B cell (primary cell): ENCODE measurements at regions not wholly inside any gene's neighbourhood (a gene's known extent, or its start where the extent isn't known, plus 50 kb on each side); places are given as distances from the start of the nearest gene placed in this dataset.

Experiments
- ATAC-seq: fragments of 200-7000 bp; cut with Tn5 transposase; one replicate; pipeline ENCODE4 v1.10.0; 2021; ENCODE audit warnings: low read depth, mild to moderate bottlenecking, moderate number of reproducible peaks, moderate library complexity
- CTCF ChIA-PET: fragments of 350-600 bp; sonication (Branson Sonifier 250); formaldehyde crosslinking; loops from one replicate; lab custom pipeline; 2021; ENCODE audit warnings: antibody characterized with exemption, inconsistent platforms; lab: Charles Lee
- POLR2A ChIA-PET: fragments of 350-600 bp; sonication (Branson Sonifier 250); formaldehyde crosslinking; loops from one replicate; lab custom pipeline; 2021; ENCODE audit warnings: antibody characterized with exemption; lab: Charles Lee
- DNase-seq: peaks from one replicate; pipeline ENCODE4 v3.0.0; 2013
- H2AFZ ChIP-seq: 2 replicates; pipeline ENCODE4 v1.6.1; 2012; ENCODE audit warnings: mild to moderate bottlenecking, low read depth, low read length; ENCODE audit not compliant: insufficient read depth, poor library complexity, severe bottlenecking
- H3K27ac ChIP-seq, 2 donors: 1 replicate in 1 of 2; 2 replicates in 1 of 2; pipeline ENCODE4 v1.5.1; 2012 to 2013; ENCODE audit warnings: low read length in 2 of 2, mild to moderate bottlenecking in 2 of 2, moderate library complexity in 1 of 2
- H3K27me3 ChIP-seq, 4 experiments: fragments of 200-600 bp in 1 of 4; sonication (generic) in 1 of 4; replicated peaks in 1 of 4; 1 replicate in 2 of 4; 2 replicates in 2 of 4; pipeline versions ENCODE4 v1.6.1 to v1.7.0; 2013 to 2016; ENCODE audit warnings: low read length in 3 of 4, mild to moderate bottlenecking in 2 of 4, mixed read lengths in 1 of 4, moderate library complexity in 1 of 4; ENCODE audit not compliant: insufficient read depth in 4 of 4, control insufficient read depth in 3 of 4; ENCODE audit errors: control extremely low read depth in 1 of 4
- H3K36me3 ChIP-seq, 2 experiments: replicated peaks in 1 of 2; 1 replicate in 1 of 2; 2 replicates in 1 of 2; pipeline versions ENCODE4 v1.6.1 to v1.7.1; 2013; ENCODE audit warnings: low read length in 1 of 2; ENCODE audit not compliant: insufficient read depth in 2 of 2, control insufficient read depth in 1 of 2; ENCODE audit errors: control extremely low read depth in 1 of 2, extremely low read depth in 1 of 2
- H3K4me1 ChIP-seq, 2 donors: fragments of 200-600 bp in 1 of 2; sonication (generic) in 1 of 2; 1 replicate in 1 of 2; 2 replicates in 1 of 2; pipeline versions ENCODE4 v1.5.1 to v1.6.1; 2013 to 2017; ENCODE audit warnings: low read length in 2 of 2; ENCODE audit not compliant: control insufficient read depth in 2 of 2, insufficient read depth in 2 of 2
- H3K4me2 ChIP-seq: replicated peaks from 2 replicates; pipeline ENCODE3; 2012; ENCODE audit warnings: mild to moderate bottlenecking, low read depth, low read length; ENCODE audit not compliant: poor library complexity, severe bottlenecking
- H3K4me3 ChIP-seq, 5 experiments: fragments of 200-600 bp in 1 of 5; sonication (generic) in 1 of 5; 1 replicate in 3 of 5; 2 replicates in 2 of 5; pipeline versions ENCODE4 v1.5.1 to v1.7.0; 2011 to 2016; ENCODE audit warnings: low read length in 4 of 5, mild to moderate bottlenecking in 4 of 5, low read depth in 2 of 5, control low read depth in 1 of 5, moderate library complexity in 1 of 5; ENCODE audit not compliant: insufficient read depth in 1 of 5; ENCODE audit errors: control extremely low read depth in 1 of 5, extremely low read depth in 1 of 5
- H3K79me2 ChIP-seq: fragments of 200-600 bp; sonication (generic); one replicate; pipeline ENCODE4 v1.6.0; 2016; ENCODE audit warnings: low read length; ENCODE audit not compliant: control insufficient read depth, insufficient read depth
- H3K9ac ChIP-seq: fragments of 200-600 bp; sonication (generic); 2 replicates; pipeline ENCODE4 v1.6.1; 2017; ENCODE audit warnings: mild to moderate bottlenecking, low read length, moderate library complexity
- H3K9me3 ChIP-seq, 3 donors: one replicate each; pipeline versions ENCODE4 v1.6.1 to v1.7.1; 2013; ENCODE audit warnings: low read length in 2 of 3; ENCODE audit not compliant: control insufficient read depth in 2 of 3, insufficient read depth in 1 of 3; ENCODE audit errors: control extremely low read depth in 1 of 3
- H4K20me1 ChIP-seq: 2 replicates; pipeline ENCODE4 v1.6.0; 2012; ENCODE audit warnings: mild to moderate bottlenecking, low read length; ENCODE audit not compliant: insufficient read depth, control insufficient read depth, poor library complexity, severe bottlenecking
- H3K27ac Mint-ChIP-seq: one replicate; pipeline ENCODE4 v1.8.0; 2021; ENCODE audit warnings: mixed read lengths
- H3K27me3 Mint-ChIP-seq: one replicate; pipeline ENCODE4 v1.8.0; 2021; ENCODE audit warnings: mixed read lengths
- H3K4me1 Mint-ChIP-seq: one replicate; pipeline ENCODE4 v1.8.0; 2021; ENCODE audit warnings: mixed read lengths
- H3K4me3 Mint-ChIP-seq: one replicate; pipeline ENCODE4 v1.8.0; 2021; ENCODE audit warnings: mixed read lengths
- H3K9me3 Mint-ChIP-seq: one replicate; pipeline ENCODE4 v1.8.0; 2022; ENCODE audit warnings: mixed read lengths; ENCODE audit not compliant: insufficient read depth
- EZH2 ChIP-seq: IDR thresholded peaks from 2 replicates; pipeline ENCODE4 v1.6.1; 2012; ENCODE audit warnings: borderline replicate concordance, low read depth, mild to moderate bottlenecking, moderate library complexity, low read length; ENCODE audit not compliant: insufficient read depth, poor library complexity, severe bottlenecking
- WGBS: methylation state at CpG from one replicate; pipeline ENCODE4 v1.1.5; 2013; ENCODE audit warnings: missing lambda C conversion rate; ENCODE audit not compliant: insufficient coverage; 5-methylcytosine and 5-hydroxymethylcytosine counted together
- intact Hi-C: fragments of 100-400 bp; cut with micrococcal nuclease; formaldehyde crosslinking; loops from one replicate; pipeline ENCODE4 v1.10.0; 2022
- TF ChIP-seq, protein P1 (sequence below): fragments of 200-600 bp; IDR thresholded peaks from one replicate; pipeline ENCODE4 v1.8.0; 2022; ENCODE audit warnings: antibody characterized with exemption, mild to moderate bottlenecking

- Mint-ChIP-seq H3K27ac (no peak overlapping the region), H3K9me3 (no peaks in the 10 kb centered on the region), H3K4me1 (no peaks in the 10 kb centered on the region), H3K4me3 (no peak overlapping the region), H3K27me3 (peaks cover 6% of the 10 kb centered on the region)
- CTCF ChIA-PET, result no interaction called here
- POLR2A ChIA-PET, result no interaction called here
- no peaks in the 10 kb centered on the region for H3K27me3 ChIP-seq
- no peaks in the 10 kb centered on the region for H4K20me1 ChIP-seq
- H3K27ac ChIP-seq, result no peak overlapping the region
- no peak for ATAC-seq
- H3K36me3 ChIP-seq, result no peaks in the 10 kb centered on the region
- H2AFZ ChIP-seq, result no peak overlapping the region
- H3K9ac ChIP-seq, result no peak overlapping the region
- WGBS, result no CpG with 5 or more reads among the region's 1 CpG
- no peaks in the 10 kb centered on the region for H3K4me1 ChIP-seq
- H3K4me3 ChIP-seq, result no peak overlapping the region
- H3K4me2 ChIP-seq, result no peak overlapping the region
- TF ChIP-seq EZH2, result no peak
- TF ChIP-seq, protein P1, sequence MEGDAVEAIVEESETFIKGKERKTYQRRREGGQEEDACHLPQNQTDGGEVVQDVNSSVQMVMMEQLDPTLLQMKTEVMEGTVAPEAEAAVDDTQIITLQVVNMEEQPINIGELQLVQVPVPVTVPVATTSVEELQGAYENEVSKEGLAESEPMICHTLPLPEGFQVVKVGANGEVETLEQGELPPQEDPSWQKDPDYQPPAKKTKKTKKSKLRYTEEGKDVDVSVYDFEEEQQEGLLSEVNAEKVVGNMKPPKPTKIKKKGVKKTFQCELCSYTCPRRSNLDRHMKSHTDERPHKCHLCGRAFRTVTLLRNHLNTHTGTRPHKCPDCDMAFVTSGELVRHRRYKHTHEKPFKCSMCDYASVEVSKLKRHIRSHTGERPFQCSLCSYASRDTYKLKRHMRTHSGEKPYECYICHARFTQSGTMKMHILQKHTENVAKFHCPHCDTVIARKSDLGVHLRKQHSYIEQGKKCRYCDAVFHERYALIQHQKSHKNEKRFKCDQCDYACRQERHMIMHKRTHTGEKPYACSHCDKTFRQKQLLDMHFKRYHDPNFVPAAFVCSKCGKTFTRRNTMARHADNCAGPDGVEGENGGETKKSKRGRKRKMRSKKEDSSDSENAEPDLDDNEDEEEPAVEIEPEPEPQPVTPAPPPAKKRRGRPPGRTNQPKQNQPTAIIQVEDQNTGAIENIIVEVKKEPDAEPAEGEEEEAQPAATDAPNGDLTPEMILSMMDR, result no peak
- intact Hi-C loops, result no loop called here
- no peak for DNase-seq
- no peaks in the 10 kb centered on the region for H3K79me2 ChIP-seq
- H3K9me3 ChIP-seq, result no peaks in the 10 kb centered on the region
Observed at GRCh38 chrX:97897998-97898397, 1014.3 kb downstream of the RPA4 start.

- intact Hi-C loops, result no loop called here
- Histone ChIP-seq H4K20me1 (no peaks in the 10 kb centered on the region), H3K9ac (no peak overlapping the region), H3K27me3 (no peaks in the 10 kb centered on the region), H3K4me2 (no peak overlapping the region), H2AFZ (no peak overlapping the region), H3K4me3 (no peak overlapping the region), H3K79me2 (no peaks in the 10 kb centered on the region), H3K27ac (no peak overlapping the region), H3K36me3 (no peaks in the 10 kb centered on the region), H3K4me1 (no peaks in the 10 kb centered on the region), H3K9me3 (no peaks in the 10 kb centered on the region)
- no peak for DNase-seq
- Mint-ChIP-seq H3K27me3 (peaks cover 6% of the 10 kb centered on the region), H3K9me3 (no peaks in the 10 kb centered on the region), H3K27ac (no peak overlapping the region), H3K4me3 (no peak overlapping the region), H3K4me1 (no peaks in the 10 kb centered on the region)
- no peak for ATAC-seq
- POLR2A ChIA-PET, result no interaction called here
- no CpG with 5 or more reads among the region's 2 CpGs for WGBS
- TF ChIP-seq EZH2, result no peak
- TF ChIP-seq, protein P1, result no peak
- CTCF ChIA-PET, result no interaction called here
Observed at GRCh38 chrX:97898798-97899197, 1015.1 kb downstream of the RPA4 start.
